NCI-H1694 treated with DMSO at 0.1 percent for 48 hours (cell line): ENCODE measurements at regions not wholly inside any gene's neighbourhood (a gene's known extent, or its start where the extent isn't known, plus 50 kb on each side); places are given as distances from the start of the nearest gene placed in this dataset.

Experiments used
- DNase-seq: peaks from one replicate; lab custom pipeline; 2025; lab: John Stamatoyannopoulos, UW

DNA sequence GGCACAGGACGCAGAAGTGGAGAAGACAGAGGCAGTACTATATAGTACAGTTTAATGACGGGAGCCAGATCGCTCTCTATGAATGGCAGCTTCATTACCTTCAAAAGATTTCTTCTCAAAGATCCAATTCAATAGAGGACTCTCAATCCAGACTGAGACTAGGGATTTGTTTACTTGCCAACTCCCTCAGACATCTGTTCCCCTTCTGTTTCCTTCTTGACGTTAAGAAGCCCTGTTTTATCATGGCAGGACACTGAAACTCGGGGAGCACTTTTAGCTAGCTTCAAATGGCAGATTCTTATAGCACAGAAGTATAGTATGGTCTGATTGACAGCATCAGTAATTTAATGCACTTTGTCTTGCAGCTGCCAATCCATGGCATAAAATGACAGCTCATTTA is 747.3 kb upstream of the C9orf72 start:
- DNase-seq = no peak

DNA sequence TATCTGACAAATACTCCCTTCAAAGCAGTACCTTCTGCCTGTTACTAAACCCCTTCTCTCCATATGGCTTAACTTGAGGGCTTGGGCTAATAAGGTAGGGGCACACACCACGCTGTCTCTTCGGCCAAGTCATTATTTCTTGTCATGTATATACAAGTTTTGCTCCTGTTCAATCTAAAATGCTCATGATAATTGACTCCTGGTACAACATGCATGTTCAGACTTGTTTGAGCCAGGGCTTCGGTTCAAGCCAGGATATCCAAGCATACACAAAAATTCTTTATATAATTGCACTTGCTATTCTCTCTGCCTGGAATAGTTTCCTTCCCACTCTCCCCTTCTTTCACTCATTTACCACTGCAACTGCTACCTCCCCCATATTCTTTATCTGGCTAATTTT is 756.0 kb upstream of the C9orf72 start:
- peak; percentile 78 for DNase-seq

DNA sequence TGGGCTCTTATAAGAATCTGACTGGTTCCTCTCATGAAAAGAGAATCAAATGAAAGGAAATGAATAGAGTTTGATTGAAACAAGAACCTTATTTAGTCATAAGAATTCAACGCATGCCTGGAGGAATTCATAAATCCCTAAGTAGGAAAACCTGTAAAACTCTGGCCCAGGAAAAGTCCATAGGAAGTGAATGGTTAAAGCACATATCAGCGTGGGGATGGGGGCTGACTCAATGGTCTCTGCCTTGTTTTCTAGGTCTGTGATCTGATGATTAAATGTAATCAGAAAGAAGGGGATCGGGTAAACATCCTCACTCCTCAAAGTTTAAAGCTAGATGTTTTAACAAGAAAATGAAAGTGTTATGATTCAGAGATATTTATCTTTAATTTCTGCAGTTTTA is 759.4 kb upstream of the C9orf72 start:
- no peak for DNase-seq

DNA sequence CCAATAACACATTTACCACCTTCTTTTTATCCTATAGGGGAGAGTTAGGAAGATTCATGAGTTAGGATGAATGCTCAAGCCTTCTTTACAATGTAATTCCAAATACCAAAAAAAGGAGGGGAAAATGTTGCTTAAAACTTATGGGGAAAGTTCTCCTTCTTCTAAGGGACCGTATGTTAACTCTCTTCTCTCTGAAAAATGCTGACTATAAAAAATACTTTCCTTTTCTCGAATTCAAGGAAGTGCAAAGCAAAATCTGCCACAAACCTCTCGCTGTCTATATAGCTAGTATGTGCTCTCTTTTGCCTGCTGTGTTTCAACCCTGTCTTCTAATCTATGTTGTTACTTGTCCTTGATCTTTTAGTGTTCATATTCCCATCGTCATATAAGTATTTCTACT is 768.6 kb upstream of the C9orf72 start:
- DNase-seq = no peak

- no peak for DNase-seq
These were observed 769.6 kb upstream of the C9orf72 start for GRCh38 chr9:28342815-28343338.

DNA sequence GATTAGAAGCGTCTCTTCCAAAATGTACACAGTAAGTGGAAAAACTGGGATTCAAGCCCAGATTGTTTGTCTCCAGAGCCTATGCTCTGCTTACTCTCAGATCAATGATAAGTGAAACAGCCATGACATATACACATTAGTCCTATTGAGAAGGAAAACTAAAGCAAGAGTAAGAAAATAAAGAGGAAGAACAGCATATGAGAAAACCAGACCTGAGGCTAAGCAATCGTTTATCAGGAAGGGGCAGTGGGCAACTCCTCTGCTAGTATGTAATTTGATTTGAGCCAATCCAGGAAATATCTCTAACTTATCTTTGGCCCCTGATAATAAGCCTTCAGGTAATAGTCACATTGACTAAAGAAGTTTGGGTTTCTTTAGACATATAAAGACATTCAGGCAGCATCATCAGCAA is 789.9 kb upstream of the C9orf72 start:
- no peak for DNase-seq

DNA sequence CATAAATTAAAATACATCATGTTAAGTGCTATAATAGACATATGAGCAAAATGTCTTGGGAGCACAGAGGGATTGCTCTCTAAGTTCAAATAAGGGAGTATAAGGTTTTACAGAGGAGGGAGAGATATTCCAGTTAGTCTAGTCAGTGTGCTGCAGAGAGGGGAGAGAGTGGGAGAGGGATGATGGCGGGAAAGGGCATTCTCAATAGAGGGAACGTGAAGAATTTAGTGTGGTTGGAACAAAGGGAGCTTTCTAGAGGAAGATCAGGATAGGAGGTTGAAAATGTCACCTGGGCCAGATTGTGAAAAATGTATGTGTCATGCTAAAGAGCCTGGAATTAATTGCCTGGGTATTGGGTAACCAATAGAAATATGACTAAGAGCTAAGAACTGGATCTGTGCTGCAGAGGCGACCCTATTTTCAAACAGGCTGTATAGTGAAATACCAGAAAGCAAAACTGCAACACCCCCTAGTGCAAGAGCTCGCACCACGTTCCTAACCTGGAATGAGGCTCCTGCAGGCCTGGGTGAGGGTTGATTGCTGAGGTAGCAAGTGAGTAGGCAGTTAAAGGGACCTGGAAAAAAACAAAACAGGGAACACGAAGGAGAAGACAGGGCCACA is 791.8 kb upstream of the C9orf72 start:
- no peak for DNase-seq

GRCh38 chr9:28365728-28366127 is 792.4 kb upstream of the C9orf72 start:
- no peak for DNase-seq

DNA sequence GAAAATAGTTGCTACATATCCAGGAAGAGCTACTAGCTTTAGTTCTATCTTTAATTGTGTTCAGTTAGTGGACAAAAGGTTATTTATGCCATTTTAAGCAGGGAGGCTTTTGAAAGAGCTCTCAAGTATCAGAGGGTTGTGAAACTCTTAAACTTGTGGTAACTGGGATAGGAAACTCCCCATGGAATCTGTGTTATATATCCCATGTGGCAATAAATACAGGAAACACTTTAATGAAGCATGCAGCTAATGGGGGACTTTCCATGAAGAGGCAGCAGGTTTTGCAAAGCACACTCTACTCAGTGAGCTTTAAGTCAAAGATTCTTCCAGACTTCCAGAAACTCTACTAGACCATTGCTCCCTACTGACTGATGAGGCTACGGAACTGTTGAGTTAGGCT is 805.0 kb upstream of the C9orf72 start:
- DNase-seq = no peak

DNA sequence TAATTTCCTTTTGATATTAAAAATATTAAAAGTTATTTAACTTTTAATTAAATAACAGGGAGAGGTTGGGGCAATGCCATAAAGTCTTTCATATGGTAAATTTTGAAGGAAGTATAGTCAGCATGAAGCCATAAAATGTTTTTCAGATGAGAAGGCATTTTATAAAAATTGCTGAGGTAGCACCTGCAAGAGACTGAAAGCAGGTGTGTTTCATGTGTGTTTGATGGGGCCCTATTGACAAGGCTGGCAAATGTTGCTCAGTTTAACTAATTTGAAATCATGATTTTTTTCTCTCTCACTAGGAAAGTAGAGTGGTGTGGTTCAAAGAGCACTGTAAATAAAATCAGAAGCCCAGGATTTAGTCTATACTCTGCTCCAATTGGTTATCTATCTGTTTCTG is 805.8 kb upstream of the C9orf72 start:
- DNase-seq = no peak

DNA sequence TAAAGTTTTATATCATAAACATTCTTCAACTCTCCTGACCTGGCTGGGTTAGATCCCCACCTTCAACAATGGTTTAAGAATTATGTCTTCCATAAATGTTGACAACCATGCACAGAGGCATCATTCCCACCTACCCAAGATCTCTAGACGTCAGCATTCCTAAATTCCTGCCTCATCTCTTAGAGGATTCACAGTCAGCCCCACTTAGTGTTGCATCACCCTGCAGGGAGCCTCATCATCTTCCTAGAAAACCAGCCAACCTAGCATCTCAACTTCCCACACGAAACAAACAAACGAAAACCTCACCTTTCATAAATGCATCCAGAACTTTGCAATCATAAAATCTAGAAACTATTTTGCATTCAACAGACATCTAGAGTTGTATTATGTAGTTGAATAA is 816.1 kb upstream of the C9orf72 start:
- no peak for DNase-seq

- no peak for DNase-seq
These were observed 821.5 kb upstream of the C9orf72 start for GRCh38 chr9:28394774-28395173.

DNA sequence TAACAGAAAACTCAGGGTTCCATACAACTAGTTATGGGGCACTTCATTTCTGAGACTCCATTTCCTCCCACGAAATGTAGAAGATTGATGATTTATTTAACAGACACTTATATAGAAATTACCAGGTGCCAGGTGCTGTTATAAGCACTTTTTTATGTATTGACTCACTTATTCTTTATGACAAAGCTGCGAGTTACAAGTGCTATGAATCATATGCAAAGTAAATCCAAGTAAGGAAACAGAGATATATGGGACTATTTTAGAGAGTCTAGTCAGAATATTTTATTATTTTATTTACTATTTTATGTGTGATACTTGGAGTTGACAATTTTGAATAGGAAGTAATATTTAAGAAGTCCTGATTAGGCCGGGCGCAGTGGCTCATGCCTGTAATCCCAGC is 822.8 kb upstream of the C9orf72 start:
- no peak for DNase-seq

DNA sequence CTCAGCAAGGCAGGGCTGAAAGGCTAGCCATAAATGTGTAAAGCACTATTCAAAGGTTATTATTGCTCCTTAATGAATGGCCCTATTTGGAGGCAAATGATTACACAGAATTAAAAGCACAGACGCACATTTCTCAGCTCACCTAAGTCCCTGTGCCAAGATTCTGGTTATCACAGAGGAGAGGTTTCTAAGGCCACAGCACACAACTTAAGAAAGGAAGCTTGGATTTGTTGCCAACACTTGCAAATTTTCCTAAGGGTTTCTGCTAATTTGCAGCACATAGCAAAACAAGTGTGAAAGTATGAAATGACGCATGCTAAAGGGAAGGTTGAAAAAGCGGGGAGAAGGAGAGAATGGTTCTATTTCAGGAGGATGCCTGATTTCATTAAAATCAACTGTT is 834.1 kb upstream of the C9orf72 start:
- no peak for DNase-seq

DNA sequence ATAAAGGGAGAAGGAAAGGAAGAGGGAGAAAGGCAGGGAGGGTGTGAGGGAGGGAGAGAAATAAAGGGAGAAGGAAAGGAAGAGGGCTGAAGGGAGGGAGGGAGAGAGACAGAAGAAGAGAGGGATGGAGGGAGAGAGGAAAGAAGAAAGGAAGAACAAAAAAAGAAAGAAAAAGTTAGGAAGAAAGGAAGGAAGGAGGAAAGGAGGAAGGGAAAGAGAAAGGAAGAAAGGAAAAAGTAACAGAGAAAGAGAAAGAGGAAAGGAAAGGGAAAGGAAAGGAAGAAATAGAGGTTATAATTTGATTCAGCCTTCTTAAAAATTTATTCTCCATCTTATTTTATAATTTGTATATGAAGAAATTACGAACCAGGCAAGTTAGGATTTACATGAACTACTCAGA is 836.6 kb upstream of the C9orf72 start:
- DNase-seq = no peak

DNA sequence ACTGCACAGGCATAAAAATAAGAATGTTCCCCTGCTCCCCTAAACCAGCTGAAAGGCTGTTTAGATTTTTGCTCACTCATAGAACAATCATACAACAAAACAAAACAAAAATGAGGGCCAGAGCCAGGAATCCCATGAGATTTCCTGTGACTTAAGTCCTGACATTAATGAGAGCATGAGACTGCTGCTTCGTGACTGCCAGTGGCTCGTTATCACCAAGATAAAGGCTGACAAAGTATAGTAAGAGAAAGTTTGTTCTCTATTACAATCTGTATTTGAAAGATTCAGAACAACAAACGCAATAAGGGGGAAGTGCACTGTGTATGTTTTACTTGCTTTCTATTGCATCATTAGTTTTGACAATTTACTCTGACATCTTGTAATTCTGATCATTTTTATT is 837.1 kb upstream of the C9orf72 start:
- no peak for DNase-seq

GRCh38 chr9:28413471-28413870 is 840.2 kb upstream of the C9orf72 start:
- no peak for DNase-seq

GRCh38 chr9:28423255-28423654 is 850.0 kb upstream of the C9orf72 start:
- DNase-seq = no peak

GRCh38 chr9:28435456-28435855 is 862.2 kb upstream of the C9orf72 start:
- DNase-seq = no peak

DNA sequence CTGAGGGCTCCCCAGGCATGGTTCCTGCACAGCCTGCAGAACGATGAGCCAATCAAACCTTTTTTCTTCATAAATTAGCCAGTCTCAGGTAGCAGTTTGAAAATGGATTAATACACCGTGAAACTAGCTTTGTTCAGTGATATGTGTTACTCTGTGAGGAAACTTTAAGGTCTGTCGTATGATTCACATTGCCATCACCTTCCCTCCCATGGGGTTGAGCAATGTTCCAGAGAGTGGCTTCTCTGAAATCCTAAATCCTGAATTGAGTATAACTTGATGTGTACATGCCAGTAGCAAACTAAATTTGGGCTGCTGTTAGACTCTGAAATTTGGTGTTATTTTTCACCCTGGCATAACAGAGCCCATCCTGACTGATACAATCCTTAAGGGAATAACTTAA is 866.4 kb upstream of the C9orf72 start:
- DNase-seq = no peak

GRCh38 chr9:28443461-28443860 is 870.2 kb upstream of the C9orf72 start:
- DNase-seq = no peak

DNA sequence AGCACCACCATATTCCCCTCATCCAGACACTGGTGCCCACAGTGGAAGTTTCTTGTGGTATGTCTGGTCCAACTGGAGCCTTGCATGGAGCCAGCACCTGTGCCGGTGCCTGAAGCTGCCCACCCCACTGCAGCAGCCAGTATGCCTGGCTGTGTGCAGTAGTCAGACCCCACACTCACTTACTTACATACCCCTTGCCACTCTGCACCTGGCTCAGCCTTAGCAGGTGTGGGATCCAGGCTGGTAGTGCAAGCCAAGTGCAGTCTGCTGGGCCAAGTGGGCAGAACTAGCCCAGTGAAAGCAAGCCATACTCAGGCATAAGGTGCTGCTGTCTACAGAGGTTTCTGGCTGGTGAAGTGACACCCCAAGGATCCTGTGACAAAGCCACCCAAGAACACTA is 871.4 kb upstream of the C9orf72 start:
- DNase-seq = no peak

DNA sequence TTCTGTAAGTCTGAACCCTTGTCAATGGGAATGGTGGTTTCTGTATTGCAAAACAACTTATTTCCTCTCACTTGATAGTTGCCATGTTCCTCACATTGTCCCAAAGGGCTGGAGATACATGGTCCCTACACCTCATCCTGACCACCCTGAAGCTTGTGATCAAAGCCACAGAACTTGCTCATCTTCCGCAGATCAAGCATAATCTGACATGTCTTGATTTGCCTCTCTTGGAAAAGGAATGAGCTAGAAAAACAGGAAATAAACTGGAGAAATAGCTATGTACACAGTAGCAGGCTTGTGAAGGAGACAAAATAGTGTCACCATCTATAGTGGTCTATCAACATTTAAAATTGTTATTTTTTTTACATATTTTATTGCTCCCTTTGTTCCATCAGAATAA is 871.9 kb upstream of the C9orf72 start:
- no peak for DNase-seq

DNA sequence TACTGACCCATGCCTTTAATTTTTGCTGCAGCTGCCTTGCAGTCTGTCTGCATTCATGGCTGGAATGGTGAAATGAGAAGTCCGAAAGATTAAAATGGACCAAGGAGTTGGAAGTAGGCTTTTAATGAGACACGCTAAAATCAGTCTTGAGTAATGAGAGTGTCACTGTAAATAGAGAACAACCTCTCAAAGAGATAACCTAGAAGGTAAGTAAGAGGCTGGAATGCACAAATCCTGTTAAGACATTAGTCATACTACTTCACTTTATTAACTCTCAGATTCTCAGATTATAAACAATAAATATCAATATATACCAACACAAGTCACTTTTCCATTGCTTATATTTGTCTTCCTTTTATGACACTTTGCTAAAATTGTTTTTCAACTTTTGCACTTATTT is 880.6 kb upstream of the C9orf72 start:
- no peak for DNase-seq

GRCh38 chr9:28456861-28457260 is 883.6 kb upstream of the C9orf72 start:
- DNase-seq = no peak
